ENCODE measurements at regions not wholly inside any gene's neighbourhood (a gene's known extent, or its start where the extent isn't known, plus 50 kb on each side); places are given as distances from the start of the nearest gene placed in this dataset.

- DNase-seq (ENCODE audit: low read depth in 2 of 2): no peak
These were observed 192.6 kb upstream of the NAV2 start for GRCh38 chr11:19519912-19520641.

- no peak for DNase-seq (ENCODE audit: low read depth in 2 of 2)
These were observed 193.3 kb upstream of the NAV2 start for GRCh38 chr11:19519353-19519752.

- DNase-seq (ENCODE audit: low read depth in 2 of 2): no peak
These were observed 199.4 kb upstream of the NAV2 start for GRCh38 chr11:19513253-19513652.

GRCh38 chr11:19512618-19513017 is 200.0 kb upstream of the NAV2 start:
- no peak for DNase-seq (ENCODE audit: low read depth in 2 of 2)

GRCh38 chr11:19511413-19512183 is 201.0 kb upstream of the NAV2 start:
- no peak for DNase-seq (ENCODE audit: low read depth in 2 of 2)

- no peak for DNase-seq (ENCODE audit: low read depth in 2 of 2)
These were observed 201.6 kb upstream of the NAV2 start for GRCh38 chr11:19511066-19511412.

- no peak for DNase-seq (ENCODE audit: low read depth in 2 of 2)
These were observed 202.2 kb upstream of the NAV2 start for GRCh38 chr11:19510468-19510867.

GRCh38 chr11:19509215-19509614 is 203.4 kb upstream of the NAV2 start:
- DNase-seq (ENCODE audit: low read depth in 2 of 2): no peak

- no peak for DNase-seq (ENCODE audit: low read depth in 2 of 2)
These were observed 204.5 kb upstream of the NAV2 start for GRCh38 chr11:19508165-19508564.

- no peak for DNase-seq (ENCODE audit: low read depth in 2 of 2)
These were observed 205.7 kb upstream of the NAV2 start for GRCh38 chr11:19506816-19507486.

- DNase-seq (ENCODE audit: low read depth in 2 of 2): no peak
These were observed 209.9 kb upstream of the NAV2 start for GRCh38 chr11:19502691-19503253.

GRCh38 chr11:19501631-19502030 is 211.0 kb upstream of the NAV2 start:
- DNase-seq (ENCODE audit: low read depth in 2 of 2): no peak

- DNase-seq (ENCODE audit: low read depth in 2 of 2): no peak
These were observed 212.6 kb upstream of the NAV2 start for GRCh38 chr11:19499999-19500398.

GRCh38 chr11:19499026-19499669 is 213.5 kb upstream of the NAV2 start:
- no peak for DNase-seq (ENCODE audit: low read depth in 2 of 2)

- DNase-seq (ENCODE audit: low read depth in 2 of 2): no peak
These were observed 219.0 kb upstream of the NAV2 start for GRCh38 chr11:19493446-19494213.

GRCh38 chr11:19482319-19483100 is 230.1 kb upstream of the NAV2 start:
- no peak for DNase-seq (ENCODE audit: low read depth in 2 of 2)

- no peak for DNase-seq (ENCODE audit: low read depth in 2 of 2)
These were observed 232.1 kb upstream of the NAV2 start for GRCh38 chr11:19480540-19480939.

GRCh38 chr11:19478891-19479290 is 233.7 kb upstream of the NAV2 start:
- DNase-seq (ENCODE audit: low read depth in 2 of 2): no peak

- DNase-seq (ENCODE audit: low read depth in 2 of 2): no peak
These were observed 234.4 kb upstream of the E2F8 start for GRCh38 chr11:19474954-19475721.

- DNase-seq (ENCODE audit: low read depth in 2 of 2): no peak
These were observed 233.5 kb upstream of the E2F8 start for GRCh38 chr11:19474211-19474610.

Data from stimulated activated CD8-positive, alpha-beta memory T cell treated with anti-CD3 and anti-CD28 coated beads, Interleukin-7, amount 100 ng/mL, for 1 hour (primary cell).